ENCODE measurements at regions not wholly inside any gene's neighbourhood (a gene's known extent, or its start where the extent isn't known, plus 50 kb on each side); places are given as distances from the start of the nearest gene placed in this dataset.

DNA sequence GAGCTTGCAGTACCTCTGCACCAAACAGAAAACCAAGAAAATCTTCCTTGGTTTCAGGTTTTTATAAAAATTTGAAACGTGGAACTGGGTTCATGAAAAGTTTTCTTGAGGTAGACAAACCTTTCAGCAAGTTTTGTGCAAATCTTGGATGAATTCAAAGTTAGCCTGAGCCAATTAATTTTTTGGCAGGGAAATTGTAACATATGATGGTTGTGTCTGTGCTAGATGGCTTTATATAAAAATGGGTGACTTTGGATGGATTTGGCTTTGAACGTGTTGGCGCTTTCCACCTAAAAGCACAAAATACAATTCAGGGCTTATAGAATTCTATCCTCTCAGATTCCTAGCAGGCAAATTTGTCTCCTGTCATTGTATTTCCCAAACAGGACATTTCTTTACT is 524.4 kb downstream of the CAAP1 start:
- H3K79me2 ChIP-seq (ENCODE audit: control insufficient read depth, insufficient read depth, low read length, unreplicated experiment), result no peaks in the 10 kb centered on the region
- 0 out of 2 replicates have a peak, but pooled peaks cover 4% of the 10 kb centered on the region for H3K27me3 ChIP-seq (ENCODE audit: insufficient read depth, low read length)
- H3K4me1 ChIP-seq (ENCODE audit: control insufficient read depth, insufficient read depth, low read length, unreplicated experiment), result no peaks in the 10 kb centered on the region
- no peaks in the 10 kb centered on the region for H3K36me3 ChIP-seq (ENCODE audit: insufficient read depth, low read length)
- no peak overlapping the region for H2AFZ ChIP-seq (ENCODE audit: low read length, unreplicated experiment)
- no peak overlapping the region for H3K27ac ChIP-seq (ENCODE audit: low read depth, low read length)
- H3K4me3 ChIP-seq (ENCODE audit: low read depth, low read length), result no peak overlapping the region

DNA sequence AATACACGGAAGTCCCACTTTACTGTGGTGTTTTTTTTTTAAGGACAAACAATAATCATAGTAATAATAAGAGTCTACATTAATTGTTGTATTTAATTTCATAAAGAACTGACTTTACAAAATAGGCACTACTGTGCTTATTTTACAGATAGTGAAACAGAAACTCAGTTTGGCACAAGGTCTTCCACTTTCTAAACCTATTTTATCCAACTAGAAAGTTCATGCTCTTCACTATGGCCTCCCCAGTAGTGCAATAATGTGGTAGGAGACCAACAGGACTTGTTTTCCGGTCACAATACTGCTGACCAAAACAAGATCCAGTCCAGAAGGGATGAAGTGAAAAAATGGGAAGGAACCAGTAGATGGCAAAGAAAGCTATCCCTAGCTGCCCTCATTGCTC is 531.6 kb downstream of the CAAP1 start:
- H3K36me3 ChIP-seq (ENCODE audit: insufficient read depth, low read length), result no peaks in the 10 kb centered on the region
- H3K27me3 ChIP-seq (ENCODE audit: insufficient read depth, low read length), result peaks cover 10% of the 10 kb centered on the region; the same call in 1 of the 2 replicates
- H3K79me2 ChIP-seq (ENCODE audit: control insufficient read depth, insufficient read depth, low read length, unreplicated experiment), result no peaks in the 10 kb centered on the region
- no peak overlapping the region for H3K4me3 ChIP-seq (ENCODE audit: low read depth, low read length)
- H3K27ac ChIP-seq (ENCODE audit: low read depth, low read length), result no peak overlapping the region
- H3K4me1 ChIP-seq (ENCODE audit: control insufficient read depth, insufficient read depth, low read length, unreplicated experiment), result no peaks in the 10 kb centered on the region
- no peak overlapping the region for H2AFZ ChIP-seq (ENCODE audit: low read length, unreplicated experiment)

DNA sequence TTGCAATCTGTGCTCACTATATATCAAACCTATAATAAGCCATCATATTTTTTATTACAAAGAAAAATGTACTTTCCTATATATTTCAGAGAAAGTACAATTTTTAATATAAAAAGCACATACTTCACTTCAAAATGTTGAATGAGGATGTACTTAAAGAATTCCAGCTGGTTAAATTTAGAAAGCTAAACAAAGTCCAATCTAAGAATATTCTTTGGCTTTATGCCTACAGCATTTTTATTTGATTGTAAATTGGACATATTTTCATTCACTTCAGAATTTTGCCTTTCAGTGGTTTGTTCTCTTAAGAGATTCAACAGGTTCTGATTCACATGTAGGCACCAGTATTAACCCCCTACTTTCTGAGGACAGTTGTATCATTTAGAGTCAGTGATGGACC is 533.8 kb downstream of the CAAP1 start:
- Histone ChIP-seq H3K4me1 (ENCODE audit: control insufficient read depth, insufficient read depth, low read length, unreplicated experiment) (no peaks in the 10 kb centered on the region), H3K79me2 (ENCODE audit: control insufficient read depth, insufficient read depth, low read length, unreplicated experiment) (no peaks in the 10 kb centered on the region), H3K4me3 (ENCODE audit: low read depth, low read length) (no peak overlapping the region), H3K36me3 (ENCODE audit: insufficient read depth, low read length) (no peaks in the 10 kb centered on the region), H3K27ac (ENCODE audit: low read depth, low read length) (no peak overlapping the region), H2AFZ (ENCODE audit: low read length, unreplicated experiment) (no peak overlapping the region), H3K27me3 (ENCODE audit: insufficient read depth, low read length) (peaks cover 10% of the 10 kb centered on the region; the same call in 1 of the 2 replicates)

DNA sequence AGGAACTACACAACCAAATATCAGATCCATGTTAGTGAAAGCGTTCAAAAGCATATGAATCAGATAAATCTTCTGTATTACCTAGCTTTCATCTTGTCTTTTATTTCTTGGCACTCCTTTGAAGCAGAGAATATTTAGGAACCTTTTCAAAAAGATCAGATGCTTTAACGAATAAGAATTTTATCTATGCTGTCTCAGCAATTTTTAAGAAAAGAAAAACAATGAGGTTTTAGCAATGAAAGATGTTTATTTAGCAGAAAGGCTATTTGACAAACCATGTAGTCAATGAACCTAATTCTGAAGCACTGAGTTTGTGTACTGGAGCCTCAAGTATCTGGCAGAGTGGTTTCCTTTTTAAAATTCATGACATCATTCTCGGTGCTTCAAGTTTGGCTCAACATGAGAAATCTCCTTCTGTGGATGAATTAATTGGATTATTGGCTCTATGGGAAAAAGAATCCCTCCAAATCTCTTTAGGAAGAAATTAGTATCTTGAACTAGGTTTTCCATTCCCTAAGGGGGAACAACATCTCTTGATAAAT is 534.7 kb downstream of the CAAP1 start:
- Histone ChIP-seq H2AFZ (ENCODE audit: low read length, unreplicated experiment) (no peak overlapping the region), H3K36me3 (ENCODE audit: insufficient read depth, low read length) (no peaks in the 10 kb centered on the region), H3K27me3 (ENCODE audit: insufficient read depth, low read length) (peaks cover 10% of the 10 kb centered on the region; the same call in 1 of the 2 replicates), H3K4me3 (ENCODE audit: low read depth, low read length) (no peak overlapping the region), H3K79me2 (ENCODE audit: control insufficient read depth, insufficient read depth, low read length, unreplicated experiment) (no peaks in the 10 kb centered on the region), H3K4me1 (ENCODE audit: control insufficient read depth, insufficient read depth, low read length, unreplicated experiment) (no peaks in the 10 kb centered on the region), H3K27ac (ENCODE audit: low read depth, low read length) (no peak overlapping the region)

DNA sequence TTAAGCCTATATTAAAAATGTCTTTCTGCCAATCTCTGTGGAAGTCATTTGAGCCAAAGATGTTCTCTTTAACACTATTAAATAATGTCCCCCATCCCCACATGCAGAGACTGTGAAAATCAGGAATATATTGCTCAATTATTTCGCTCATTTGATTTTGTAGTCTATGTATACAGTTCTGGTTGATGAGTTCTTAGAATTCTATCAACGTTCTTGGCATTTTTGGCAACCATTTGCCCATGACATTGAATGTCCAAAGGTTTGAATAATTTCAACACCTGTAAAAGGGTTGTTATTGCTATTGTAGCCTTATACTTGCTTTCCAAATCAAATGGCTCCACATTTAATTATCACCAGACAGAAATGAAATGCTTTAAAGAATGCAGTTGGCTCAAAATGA is 536.1 kb downstream of the CAAP1 start:
- H3K4me1 ChIP-seq (ENCODE audit: control insufficient read depth, insufficient read depth, low read length, unreplicated experiment), result no peaks in the 10 kb centered on the region
- H3K27ac ChIP-seq (ENCODE audit: low read depth, low read length), result no peak overlapping the region
- H3K36me3 ChIP-seq (ENCODE audit: insufficient read depth, low read length), result no peaks in the 10 kb centered on the region

DNA sequence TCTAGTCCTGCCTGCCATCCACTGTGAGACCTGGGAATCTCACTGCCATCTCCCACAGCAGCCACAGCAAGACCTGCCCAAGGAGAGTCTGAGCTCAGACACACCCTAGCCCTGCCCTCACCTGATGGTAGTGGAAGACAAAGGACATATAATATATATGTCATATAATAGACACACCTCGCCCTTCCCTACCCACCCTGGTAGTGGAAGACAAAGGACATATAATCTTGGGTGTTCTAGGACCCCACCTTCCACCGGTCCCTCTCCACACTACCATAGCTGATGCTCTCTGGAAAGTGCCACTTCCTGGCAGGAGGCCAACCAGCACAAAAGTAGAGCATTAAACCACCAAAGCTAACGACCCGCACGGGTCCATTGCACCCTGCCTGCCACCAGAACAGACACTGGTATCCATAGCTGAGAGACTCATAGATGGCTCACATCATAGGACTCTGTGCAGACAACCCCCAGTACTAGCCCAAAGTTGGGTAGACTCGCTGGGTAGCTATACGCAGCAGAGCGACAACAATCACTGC is 545.6 kb downstream of the CAAP1 start:
- Histone ChIP-seq H3K79me2 (ENCODE audit: control insufficient read depth, insufficient read depth, low read length, unreplicated experiment) (no peaks in the 10 kb centered on the region), H3K36me3 (ENCODE audit: insufficient read depth, low read length) (no peaks in the 10 kb centered on the region), H3K27ac (ENCODE audit: low read depth, low read length) (no peak overlapping the region), H3K27me3 (ENCODE audit: insufficient read depth, low read length) (no peaks in the 10 kb centered on the region), H3K4me1 (ENCODE audit: control insufficient read depth, insufficient read depth, low read length, unreplicated experiment) (no peaks in the 10 kb centered on the region), H2AFZ (ENCODE audit: low read length, unreplicated experiment) (no peak overlapping the region), H3K4me3 (ENCODE audit: low read depth, low read length) (no peak overlapping the region)

More for the DNA sequence above, 536.1 kb downstream of the CAAP1 start:
- Histone ChIP-seq H3K79me2 (ENCODE audit: control insufficient read depth, insufficient read depth, low read length, unreplicated experiment) (no peaks in the 10 kb centered on the region), H2AFZ (ENCODE audit: low read length, unreplicated experiment) (no peak overlapping the region), H3K27me3 (ENCODE audit: insufficient read depth, low read length) (peaks cover 10% of the 10 kb centered on the region; the same call in 1 of the 2 replicates), H3K4me3 (ENCODE audit: low read depth, low read length) (no peak overlapping the region)

DNA sequence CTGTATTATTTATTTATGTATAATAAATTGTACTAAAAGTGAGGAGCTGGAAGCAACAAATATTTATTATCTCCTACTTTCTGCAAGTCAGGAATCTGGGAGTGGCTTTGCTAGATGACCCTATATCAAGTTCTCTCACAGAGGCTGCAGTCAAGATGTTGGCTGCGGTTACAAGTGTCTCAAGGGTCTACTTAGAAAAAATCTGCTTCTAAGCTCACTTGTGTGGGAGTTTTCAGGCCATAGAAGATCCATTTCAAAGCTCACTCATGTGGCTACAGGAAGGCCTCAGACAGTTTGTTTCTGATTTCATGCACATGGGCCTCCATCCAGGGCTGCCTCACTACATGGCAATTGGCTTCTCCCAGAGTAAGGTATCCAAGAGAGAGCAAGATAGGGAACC is 551.1 kb downstream of the CAAP1 start:
- Histone ChIP-seq H3K4me3 (ENCODE audit: low read depth, low read length) (no peak overlapping the region), H3K27ac (ENCODE audit: low read depth, low read length) (no peak overlapping the region), H3K27me3 (ENCODE audit: insufficient read depth, low read length) (no peaks in the 10 kb centered on the region), H3K79me2 (ENCODE audit: control insufficient read depth, insufficient read depth, low read length, unreplicated experiment) (no peaks in the 10 kb centered on the region), H3K4me1 (ENCODE audit: control insufficient read depth, insufficient read depth, low read length, unreplicated experiment) (no peaks in the 10 kb centered on the region), H2AFZ (ENCODE audit: low read length, unreplicated experiment) (no peak overlapping the region), H3K36me3 (ENCODE audit: insufficient read depth, low read length) (no peaks in the 10 kb centered on the region)

DNA sequence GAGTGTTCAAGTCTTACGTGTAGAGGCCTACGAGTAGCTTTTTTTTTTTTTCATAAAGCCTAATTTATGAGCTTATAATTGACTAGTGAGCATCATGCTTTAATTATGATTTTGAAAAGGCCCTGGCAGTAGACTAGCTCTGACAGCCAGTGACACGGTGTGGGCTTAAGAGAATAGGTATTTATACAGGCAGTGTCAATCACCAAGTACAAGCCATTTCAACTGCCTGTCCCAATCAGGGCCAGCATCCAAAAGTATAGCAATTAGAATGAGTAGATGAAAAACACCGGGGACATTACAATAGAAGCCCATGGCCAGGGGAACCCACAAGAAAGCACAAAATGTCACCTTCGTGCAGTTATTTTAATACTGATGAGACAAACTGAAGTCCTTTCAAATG is 552.8 kb downstream of the CAAP1 start:
- Histone ChIP-seq H3K27ac (ENCODE audit: low read depth, low read length) (no peak overlapping the region), H3K4me3 (ENCODE audit: low read depth, low read length) (no peak overlapping the region), H3K79me2 (ENCODE audit: control insufficient read depth, insufficient read depth, low read length, unreplicated experiment) (no peaks in the 10 kb centered on the region), H3K27me3 (ENCODE audit: insufficient read depth, low read length) (no peaks in the 10 kb centered on the region), H3K4me1 (ENCODE audit: control insufficient read depth, insufficient read depth, low read length, unreplicated experiment) (no peaks in the 10 kb centered on the region), H3K36me3 (ENCODE audit: insufficient read depth, low read length) (no peaks in the 10 kb centered on the region), H2AFZ (ENCODE audit: low read length, unreplicated experiment) (no peak overlapping the region)

DNA sequence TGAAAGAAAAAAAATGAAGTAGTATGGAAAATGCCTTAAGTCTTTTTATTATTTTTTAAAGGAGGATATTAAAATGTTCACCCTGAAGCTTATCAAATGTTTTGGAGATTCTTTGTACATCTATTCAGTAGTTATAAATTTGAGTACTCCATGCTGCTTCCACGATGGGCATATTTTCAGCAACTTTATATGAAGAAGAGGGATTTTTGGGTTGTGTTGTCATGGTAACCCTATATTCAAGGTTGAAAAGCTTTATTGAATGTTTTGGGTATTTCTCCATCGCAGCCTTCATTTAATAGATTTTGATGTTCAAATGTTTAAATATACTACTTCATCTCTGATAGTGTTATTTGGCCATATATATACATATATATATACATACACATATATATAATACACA is 557.5 kb downstream of the CAAP1 start:
- H3K36me3 ChIP-seq (ENCODE audit: insufficient read depth, low read length), result no peaks in the 10 kb centered on the region
- H3K27me3 ChIP-seq (ENCODE audit: insufficient read depth, low read length), result no peaks in the 10 kb centered on the region
- H2AFZ ChIP-seq (ENCODE audit: low read length, unreplicated experiment), result no peak overlapping the region
- no peaks in the 10 kb centered on the region for H3K79me2 ChIP-seq (ENCODE audit: control insufficient read depth, insufficient read depth, low read length, unreplicated experiment)
- no peaks in the 10 kb centered on the region for H3K4me1 ChIP-seq (ENCODE audit: control insufficient read depth, insufficient read depth, low read length, unreplicated experiment)
- no peak overlapping the region for H3K4me3 ChIP-seq (ENCODE audit: low read depth, low read length)
- no peak overlapping the region for H3K27ac ChIP-seq (ENCODE audit: low read depth, low read length)

DNA sequence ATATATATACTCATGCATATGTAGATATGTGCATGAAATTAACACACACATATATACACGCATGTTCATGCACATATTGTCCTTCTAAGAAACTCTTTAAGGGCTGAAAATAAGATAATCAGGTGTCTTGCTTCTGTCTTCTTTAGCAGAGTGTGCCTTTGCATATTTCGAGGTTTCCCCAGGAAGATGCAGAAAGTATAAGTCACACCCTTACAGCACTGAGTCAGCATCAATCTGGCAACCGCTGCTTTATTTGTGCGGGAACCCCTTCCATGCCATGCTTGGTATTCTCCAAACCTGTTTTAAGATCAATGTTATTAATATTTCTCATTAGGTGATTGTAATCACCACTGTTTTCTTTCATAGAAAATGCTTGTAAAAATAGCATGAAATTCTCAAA is 557.9 kb downstream of the CAAP1 start:
- Histone ChIP-seq H3K79me2 (ENCODE audit: control insufficient read depth, insufficient read depth, low read length, unreplicated experiment) (no peaks in the 10 kb centered on the region), H3K4me3 (ENCODE audit: low read depth, low read length) (no peak overlapping the region), H3K36me3 (ENCODE audit: insufficient read depth, low read length) (no peaks in the 10 kb centered on the region), H3K27me3 (ENCODE audit: insufficient read depth, low read length) (no peaks in the 10 kb centered on the region), H2AFZ (ENCODE audit: low read length, unreplicated experiment) (no peak overlapping the region), H3K4me1 (ENCODE audit: control insufficient read depth, insufficient read depth, low read length, unreplicated experiment) (no peaks in the 10 kb centered on the region), H3K27ac (ENCODE audit: low read depth, low read length) (no peak overlapping the region)

DNA sequence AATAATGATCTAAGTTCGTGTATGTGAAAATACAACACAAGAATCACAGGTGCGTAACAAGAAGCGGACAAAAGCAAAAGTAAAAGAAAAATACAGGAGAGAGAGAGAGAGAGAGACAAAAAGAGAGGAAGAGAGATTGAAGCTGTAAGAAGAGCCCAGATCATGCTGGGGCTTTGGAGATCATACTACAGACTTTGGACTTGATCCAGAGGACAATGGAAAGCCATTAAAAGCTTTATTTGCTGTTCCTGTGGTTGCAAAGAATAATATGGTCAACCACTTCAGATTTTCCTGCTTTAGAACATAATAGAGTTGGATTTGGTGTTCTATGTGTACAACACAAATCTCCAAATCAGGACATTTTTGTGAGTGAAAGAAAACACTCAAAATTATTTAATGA is 561.4 kb downstream of the CAAP1 start:
- Histone ChIP-seq H3K4me1 (ENCODE audit: control insufficient read depth, insufficient read depth, low read length, unreplicated experiment) (no peaks in the 10 kb centered on the region), H3K4me3 (ENCODE audit: low read depth, low read length) (no peak overlapping the region), H3K27me3 (ENCODE audit: insufficient read depth, low read length) (no peaks in the 10 kb centered on the region), H3K36me3 (ENCODE audit: insufficient read depth, low read length) (no peaks in the 10 kb centered on the region), H3K79me2 (ENCODE audit: control insufficient read depth, insufficient read depth, low read length, unreplicated experiment) (no peaks in the 10 kb centered on the region), H2AFZ (ENCODE audit: low read length, unreplicated experiment) (no peak overlapping the region), H3K27ac (ENCODE audit: low read depth, low read length) (no peak overlapping the region)

All from ACC112 (cell line).